ENCODE measurements at regions not wholly inside any gene's neighbourhood (a gene's known extent, or its start where the extent isn't known, plus 50 kb on each side); places are given as distances from the start of the nearest gene placed in this dataset.
"Not testable (repeated sequence)": the region's sequence is repeated elsewhere in the genome, so short reads cannot be mapped to it uniquely, and the experiment has no call there.

DNA sequence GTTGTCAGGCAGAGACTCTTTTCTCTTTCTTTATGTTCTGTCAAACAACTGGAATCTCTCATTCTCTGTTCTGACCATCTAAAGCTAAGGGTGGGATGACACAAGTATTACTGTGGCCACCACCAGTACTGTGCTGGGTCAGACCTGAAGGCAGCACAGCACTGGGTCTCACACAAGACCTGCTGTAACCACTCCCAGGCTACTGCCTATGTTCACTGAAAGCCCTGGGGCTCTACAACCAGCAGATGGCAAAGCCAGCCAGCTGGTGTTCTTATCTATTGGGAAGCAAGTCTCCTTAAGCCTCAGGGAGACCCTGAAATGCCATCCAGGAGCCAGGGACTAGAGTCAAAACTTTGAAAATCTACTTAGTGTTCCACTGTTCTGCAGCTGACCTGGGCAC is 189.5 kb downstream of the SLCO4C1 start:
- no peaks in the 10 kb centered on the region for H3K9me3 ChIP-seq (ENCODE audit: control insufficient read depth, insufficient read depth, low read depth, low read length)
- H3K4me1 ChIP-seq (ENCODE audit: control insufficient read depth, insufficient read depth, low read length), result no peaks in the 10 kb centered on the region
- no TSS peak for BruUV-seq (replicated peaks)
- DNase-seq (ENCODE audit: low read depth, low spot score) (no peak), ATAC-seq (no peak)
- H3K27me3 ChIP-seq (ENCODE audit: control insufficient read depth, insufficient read depth, low read length), result no peaks in the 10 kb centered on the region
- no peak overlapping the region for H3K27ac ChIP-seq (ENCODE audit: low read length)
- TF ChIP-seq TCF7L2 (IDR thresholded peaks at IDR 0.05; ENCODE audit: low read depth, low read length), result no peak
- TF ChIP-seq REST (IDR thresholded peaks at IDR 0.05; ENCODE audit: insufficient read depth in 1 of 2, low read depth in 2 of 2, low read length in 1 of 2), result no peak
- TF ChIP-seq, protein P1, sequence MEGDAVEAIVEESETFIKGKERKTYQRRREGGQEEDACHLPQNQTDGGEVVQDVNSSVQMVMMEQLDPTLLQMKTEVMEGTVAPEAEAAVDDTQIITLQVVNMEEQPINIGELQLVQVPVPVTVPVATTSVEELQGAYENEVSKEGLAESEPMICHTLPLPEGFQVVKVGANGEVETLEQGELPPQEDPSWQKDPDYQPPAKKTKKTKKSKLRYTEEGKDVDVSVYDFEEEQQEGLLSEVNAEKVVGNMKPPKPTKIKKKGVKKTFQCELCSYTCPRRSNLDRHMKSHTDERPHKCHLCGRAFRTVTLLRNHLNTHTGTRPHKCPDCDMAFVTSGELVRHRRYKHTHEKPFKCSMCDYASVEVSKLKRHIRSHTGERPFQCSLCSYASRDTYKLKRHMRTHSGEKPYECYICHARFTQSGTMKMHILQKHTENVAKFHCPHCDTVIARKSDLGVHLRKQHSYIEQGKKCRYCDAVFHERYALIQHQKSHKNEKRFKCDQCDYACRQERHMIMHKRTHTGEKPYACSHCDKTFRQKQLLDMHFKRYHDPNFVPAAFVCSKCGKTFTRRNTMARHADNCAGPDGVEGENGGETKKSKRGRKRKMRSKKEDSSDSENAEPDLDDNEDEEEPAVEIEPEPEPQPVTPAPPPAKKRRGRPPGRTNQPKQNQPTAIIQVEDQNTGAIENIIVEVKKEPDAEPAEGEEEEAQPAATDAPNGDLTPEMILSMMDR (IDR thresholded peaks at IDR 0.05), result no peak
- no peak for TF ChIP-seq SIN3A (IDR thresholded peaks at IDR 0.05; ENCODE audit: borderline replicate concordance, insufficient read depth, low read depth, low read length)
- TF ChIP-seq POLR2AphosphoS5 (IDR thresholded peaks at IDR 0.05; ENCODE audit: low read depth, low read length), result no peak
- intact Hi-C loops (cut with micrococcal nuclease; ENCODE audit: unreplicated experiment) (no loop called here), in situ Hi-C loops (cut with HindIII; ENCODE audit: low pct_unique_long_range_greater_than_20kb, low sequenced_read_pairs) (no loop called here)
- no peak overlapping the region for H3K4me3 ChIP-seq (ENCODE audit: low read depth in 2 of 2, low read length in 2 of 2)
- no peaks in the 10 kb centered on the region; the same call in 1 of the 2 replicates for H3K36me3 ChIP-seq (ENCODE audit: control insufficient read depth, insufficient read depth, low read length)
- ChIA-PET POLR2A (no interaction called here), CTCF (no interaction called here)

DNA sequence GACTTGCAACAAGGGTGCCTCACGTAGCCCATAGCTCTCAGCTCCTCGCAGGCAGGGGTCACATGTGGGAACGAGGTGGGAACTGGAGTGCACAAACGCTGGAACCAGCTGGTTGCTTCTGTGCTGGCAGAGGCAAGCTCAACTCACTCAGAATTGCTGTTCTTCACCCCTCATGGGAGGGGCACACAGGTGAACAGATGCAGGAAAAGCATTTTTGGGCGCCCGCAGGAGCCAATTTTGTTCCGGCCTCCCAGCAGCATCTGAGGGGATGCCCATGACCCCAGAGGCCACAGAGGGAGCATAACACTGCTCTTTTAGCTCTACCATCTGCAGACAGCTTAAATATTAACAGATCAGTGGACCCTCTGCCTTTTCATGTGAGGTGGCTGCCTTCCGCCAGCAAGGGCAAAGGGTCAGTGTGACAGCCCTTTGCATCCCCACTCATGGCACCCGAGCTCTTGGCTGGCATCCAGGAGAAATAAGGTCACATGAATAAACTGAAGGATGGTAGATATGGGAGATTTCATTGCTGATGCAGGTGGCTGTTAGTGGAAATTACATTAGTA is 196.2 kb downstream of the SLCO4C1 start:
- in situ Hi-C loops (cut with HindIII; ENCODE audit: low pct_unique_long_range_greater_than_20kb, low sequenced_read_pairs), result no loop called here
- intact Hi-C loops (cut with micrococcal nuclease; ENCODE audit: unreplicated experiment), result no loop called here
- H3K4me1 ChIP-seq (ENCODE audit: control insufficient read depth, insufficient read depth, low read length), result no peaks in the 10 kb centered on the region
- ChIA-PET CTCF (no interaction called here), POLR2A (no interaction called here)
- no peak for DNase-seq (ENCODE audit: low read depth, low spot score)
- H3K9me3 ChIP-seq (ENCODE audit: control insufficient read depth, insufficient read depth, low read depth, low read length), result no peaks in the 10 kb centered on the region
- TF ChIP-seq TCF7L2 (IDR thresholded peaks at IDR 0.05; ENCODE audit: low read depth, low read length) (no peak), SIN3A (IDR thresholded peaks at IDR 0.05; ENCODE audit: borderline replicate concordance, insufficient read depth, low read depth, low read length) (no peak), REST (IDR thresholded peaks at IDR 0.05; ENCODE audit: insufficient read depth in 1 of 2, low read depth in 2 of 2, low read length in 1 of 2) (no peak), POLR2AphosphoS5 (IDR thresholded peaks at IDR 0.05; ENCODE audit: low read depth, low read length) (no peak)
- TF ChIP-seq, protein P1 (IDR thresholded peaks at IDR 0.05), result no peak
- BruUV-seq (replicated peaks), result no TSS peak
- ATAC-seq, result no peak
- H3K27ac ChIP-seq (ENCODE audit: low read length), result no peak overlapping the region
- no peaks in the 10 kb centered on the region for H3K36me3 ChIP-seq (ENCODE audit: control insufficient read depth, insufficient read depth, low read length)
- H3K4me3 ChIP-seq (ENCODE audit: low read depth in 2 of 2, low read length in 2 of 2), result no peak overlapping the region
- no peaks in the 10 kb centered on the region for H3K27me3 ChIP-seq (ENCODE audit: control insufficient read depth, insufficient read depth, low read length)

DNA sequence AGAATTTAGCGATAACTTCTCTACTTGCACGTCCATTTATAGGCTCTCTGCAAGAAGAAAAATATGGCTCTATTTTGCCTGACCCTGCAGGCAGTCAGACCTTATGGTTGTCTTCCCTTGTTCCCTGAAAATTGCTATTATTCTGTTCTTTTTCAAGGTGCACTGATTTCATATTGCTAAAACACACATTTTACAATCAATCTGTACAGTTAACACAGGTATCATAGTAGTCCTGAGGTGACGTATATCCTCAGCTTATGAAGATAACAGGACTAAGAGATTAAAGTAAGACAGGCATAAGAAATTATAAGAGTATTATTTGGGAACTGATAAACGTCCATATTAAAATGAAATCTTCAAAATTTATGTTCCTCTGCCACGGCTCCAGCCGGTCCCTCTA is 197.0 kb downstream of the SLCO4C1 start:
- POLR2A ChIA-PET; H3K27me3 ChIP-seq (ENCODE audit: control insufficient read depth, insufficient read depth, low read length); H3K4me3 ChIP-seq (ENCODE audit: low read depth in 2 of 2, low read length in 2 of 2); BruUV-seq (replicated peaks); H3K27ac ChIP-seq (ENCODE audit: low read length); DNase-seq (ENCODE audit: low read depth, low spot score); intact Hi-C loops (cut with micrococcal nuclease; ENCODE audit: unreplicated experiment); H3K9me3 ChIP-seq (ENCODE audit: control insufficient read depth, insufficient read depth, low read depth, low read length); ATAC-seq; in situ Hi-C loops (cut with HindIII; ENCODE audit: low pct_unique_long_range_greater_than_20kb, low sequenced_read_pairs); H3K36me3 ChIP-seq (ENCODE audit: control insufficient read depth, insufficient read depth, low read length); H3K4me1 ChIP-seq (ENCODE audit: control insufficient read depth, insufficient read depth, low read length); CTCF ChIA-PET: not testable (repeated sequence)

DNA sequence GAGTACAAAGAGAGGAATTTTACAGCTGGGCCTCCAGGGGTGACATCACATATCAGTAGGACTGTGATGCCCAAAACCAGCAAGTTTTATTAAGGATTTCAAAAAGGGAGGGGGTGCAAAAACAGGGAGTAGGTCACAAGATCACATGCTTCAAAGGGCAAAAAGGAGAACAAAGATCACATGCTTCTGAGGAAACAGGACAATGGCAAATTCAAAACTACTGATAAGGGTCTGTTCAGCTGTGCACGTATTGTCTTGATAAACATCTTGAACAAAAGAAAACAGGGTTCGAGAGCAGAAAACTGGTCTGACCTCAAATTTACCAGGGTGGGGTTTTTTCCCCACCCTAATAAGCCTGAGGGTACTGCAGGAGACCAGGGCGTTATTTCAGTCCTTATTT is 197.5 kb downstream of the SLCO4C1 start:
- H3K27me3 ChIP-seq (ENCODE audit: control insufficient read depth, insufficient read depth, low read length); BruUV-seq (replicated peaks); H3K27ac ChIP-seq (ENCODE audit: low read length); CTCF ChIA-PET; ATAC-seq; H3K4me3 ChIP-seq (ENCODE audit: low read depth in 2 of 2, low read length in 2 of 2); DNase-seq (ENCODE audit: low read depth, low spot score); H3K36me3 ChIP-seq (ENCODE audit: control insufficient read depth, insufficient read depth, low read length); H3K9me3 ChIP-seq (ENCODE audit: control insufficient read depth, insufficient read depth, low read depth, low read length); H3K4me1 ChIP-seq (ENCODE audit: control insufficient read depth, insufficient read depth, low read length); POLR2A ChIA-PET; in situ Hi-C loops (cut with HindIII; ENCODE audit: low pct_unique_long_range_greater_than_20kb, low sequenced_read_pairs); intact Hi-C loops (cut with micrococcal nuclease; ENCODE audit: unreplicated experiment): not testable (repeated sequence)
